ENCODE measurements at regions not wholly inside any gene's neighbourhood (a gene's known extent, or its start where the extent isn't known, plus 50 kb on each side); places are given as distances from the start of the nearest gene placed in this dataset.

- H3K36me3 ChIP-seq (ENCODE audit: control insufficient read depth, insufficient read depth, low read length) = no peaks in the 10 kb centered on the region
- no peaks in the 10 kb centered on the region for H3K27me3 ChIP-seq (ENCODE audit: control insufficient read depth, insufficient read depth, low read length)
- H3K4me1 ChIP-seq (ENCODE audit: control insufficient read depth, insufficient read depth, low read length) = peaks cover 15% of the 10 kb centered on the region
- no peak overlapping the region for H3K4me3 ChIP-seq (ENCODE audit: low read length)
- H3K9ac ChIP-seq (ENCODE audit: low read length) = no peak overlapping the region
- H3K9me3 ChIP-seq (ENCODE audit: control insufficient read depth, low read length) = no peaks in the 10 kb centered on the region
Observed at GRCh38 chr1:90509225-90510048, 207.7 kb downstream of the BARHL2 start.

GRCh38 chr1:90508376-90509167, 208.5 kb downstream of the BARHL2 start:
- Histone ChIP-seq H3K4me3 (ENCODE audit: low read length) (no peak overlapping the region), H3K9ac (ENCODE audit: low read length) (no peak overlapping the region), H3K36me3 (ENCODE audit: control insufficient read depth, insufficient read depth, low read length) (no peaks in the 10 kb centered on the region), H3K9me3 (ENCODE audit: control insufficient read depth, low read length) (no peaks in the 10 kb centered on the region), H3K4me1 (ENCODE audit: control insufficient read depth, insufficient read depth, low read length) (peaks cover 15% of the 10 kb centered on the region), H3K27me3 (ENCODE audit: control insufficient read depth, insufficient read depth, low read length) (no peaks in the 10 kb centered on the region)

GRCh38 chr1:90507173-90507572, 209.9 kb downstream of the BARHL2 start:
- no peak overlapping the region for H3K9ac ChIP-seq (ENCODE audit: low read length)
- H3K4me3 ChIP-seq (ENCODE audit: low read length) = no peak overlapping the region
- H3K9me3 ChIP-seq (ENCODE audit: control insufficient read depth, low read length) = no peaks in the 10 kb centered on the region
- H3K4me1 ChIP-seq (ENCODE audit: control insufficient read depth, insufficient read depth, low read length) = peaks cover 15% of the 10 kb centered on the region
- no peaks in the 10 kb centered on the region for H3K36me3 ChIP-seq (ENCODE audit: control insufficient read depth, insufficient read depth, low read length)
- no peaks in the 10 kb centered on the region for H3K27me3 ChIP-seq (ENCODE audit: control insufficient read depth, insufficient read depth, low read length)

GRCh38 chr1:90505806-90506205, 211.3 kb downstream of the BARHL2 start:
- Histone ChIP-seq H3K4me3 (ENCODE audit: low read length) (no peak overlapping the region), H3K27me3 (ENCODE audit: control insufficient read depth, insufficient read depth, low read length) (no peaks in the 10 kb centered on the region), H3K36me3 (ENCODE audit: control insufficient read depth, insufficient read depth, low read length) (no peaks in the 10 kb centered on the region), H3K9me3 (ENCODE audit: control insufficient read depth, low read length) (no peaks in the 10 kb centered on the region), H3K4me1 (ENCODE audit: control insufficient read depth, insufficient read depth, low read length) (peaks cover 15% of the 10 kb centered on the region), H3K9ac (ENCODE audit: low read length) (no peak overlapping the region)

- H3K27me3 ChIP-seq (ENCODE audit: control insufficient read depth, insufficient read depth, low read length) = no peaks in the 10 kb centered on the region
- H3K4me1 ChIP-seq (ENCODE audit: control insufficient read depth, insufficient read depth, low read length) = peaks cover 14% of the 10 kb centered on the region
- H3K9ac ChIP-seq (ENCODE audit: low read length) = no peak overlapping the region
- H3K9me3 ChIP-seq (ENCODE audit: control insufficient read depth, low read length) = no peaks in the 10 kb centered on the region
- H3K4me3 ChIP-seq (ENCODE audit: low read length) = no peak overlapping the region
- no peaks in the 10 kb centered on the region for H3K36me3 ChIP-seq (ENCODE audit: control insufficient read depth, insufficient read depth, low read length)
Observed at GRCh38 chr1:90504509-90504908, 212.6 kb downstream of the BARHL2 start.

GRCh38 chr1:90502696-90503095, 214.4 kb downstream of the BARHL2 start:
- H3K4me1 ChIP-seq (ENCODE audit: control insufficient read depth, insufficient read depth, low read length) = no peaks in the 10 kb centered on the region
- no peak overlapping the region for H3K4me3 ChIP-seq (ENCODE audit: low read length)
- no peaks in the 10 kb centered on the region for H3K9me3 ChIP-seq (ENCODE audit: control insufficient read depth, low read length)
- H3K27me3 ChIP-seq (ENCODE audit: control insufficient read depth, insufficient read depth, low read length) = no peaks in the 10 kb centered on the region
- no peak overlapping the region for H3K9ac ChIP-seq (ENCODE audit: low read length)
- H3K36me3 ChIP-seq (ENCODE audit: control insufficient read depth, insufficient read depth, low read length) = no peaks in the 10 kb centered on the region

- Histone ChIP-seq H3K36me3 (ENCODE audit: control insufficient read depth, insufficient read depth, low read length) (no peaks in the 10 kb centered on the region), H3K4me3 (ENCODE audit: low read length) (no peak overlapping the region), H3K27me3 (ENCODE audit: control insufficient read depth, insufficient read depth, low read length) (no peaks in the 10 kb centered on the region), H3K9ac (ENCODE audit: low read length) (no peak overlapping the region), H3K9me3 (ENCODE audit: control insufficient read depth, low read length) (no peaks in the 10 kb centered on the region), H3K4me1 (ENCODE audit: control insufficient read depth, insufficient read depth, low read length) (no peaks in the 10 kb centered on the region)
Observed at GRCh38 chr1:90502194-90502593, 214.9 kb downstream of the BARHL2 start.

GRCh38 chr1:90501281-90501680, 215.8 kb downstream of the BARHL2 start:
- Histone ChIP-seq H3K4me1 (ENCODE audit: control insufficient read depth, insufficient read depth, low read length) (no peaks in the 10 kb centered on the region), H3K9ac (ENCODE audit: low read length) (no peak overlapping the region), H3K9me3 (ENCODE audit: control insufficient read depth, low read length) (no peaks in the 10 kb centered on the region), H3K36me3 (ENCODE audit: control insufficient read depth, insufficient read depth, low read length) (no peaks in the 10 kb centered on the region), H3K27me3 (ENCODE audit: control insufficient read depth, insufficient read depth, low read length) (no peaks in the 10 kb centered on the region), H3K4me3 (ENCODE audit: low read length) (no peak overlapping the region)

- H3K9ac ChIP-seq (ENCODE audit: low read length) = no peak overlapping the region
- H3K36me3 ChIP-seq (ENCODE audit: control insufficient read depth, insufficient read depth, low read length) = no peaks in the 10 kb centered on the region
Observed at GRCh38 chr1:90494748-90495282, 222.3 kb downstream of the BARHL2 start.

GRCh38 chr1:90488451-90488850, 228.7 kb downstream of the BARHL2 start:
- H3K4me3 ChIP-seq (ENCODE audit: low read length) = no peak overlapping the region
- no peaks in the 10 kb centered on the region for H3K36me3 ChIP-seq (ENCODE audit: control insufficient read depth, insufficient read depth, low read length)
- no peaks in the 10 kb centered on the region for H3K9me3 ChIP-seq (ENCODE audit: control insufficient read depth, low read length)
- no peak overlapping the region for H3K9ac ChIP-seq (ENCODE audit: low read length)
- H3K27me3 ChIP-seq (ENCODE audit: control insufficient read depth, insufficient read depth, low read length) = no peaks in the 10 kb centered on the region
- H3K4me1 ChIP-seq (ENCODE audit: control insufficient read depth, insufficient read depth, low read length) = no peaks in the 10 kb centered on the region

More at GRCh38 chr1:90494748-90495282, 222.3 kb downstream of the BARHL2 start:
- Histone ChIP-seq H3K9me3 (ENCODE audit: control insufficient read depth, low read length) (no peaks in the 10 kb centered on the region), H3K4me3 (ENCODE audit: low read length) (no peak overlapping the region), H3K4me1 (ENCODE audit: control insufficient read depth, insufficient read depth, low read length) (no peaks in the 10 kb centered on the region), H3K27me3 (ENCODE audit: control insufficient read depth, insufficient read depth, low read length) (no peaks in the 10 kb centered on the region)

GRCh38 chr1:90486996-90487395, 230.1 kb downstream of the BARHL2 start:
- Histone ChIP-seq H3K4me3 (ENCODE audit: low read length) (no peak overlapping the region), H3K9ac (ENCODE audit: low read length) (no peak overlapping the region), H3K9me3 (ENCODE audit: control insufficient read depth, low read length) (no peaks in the 10 kb centered on the region), H3K4me1 (ENCODE audit: control insufficient read depth, insufficient read depth, low read length) (no peaks in the 10 kb centered on the region), H3K36me3 (ENCODE audit: control insufficient read depth, insufficient read depth, low read length) (no peaks in the 10 kb centered on the region), H3K27me3 (ENCODE audit: control insufficient read depth, insufficient read depth, low read length) (no peaks in the 10 kb centered on the region)

Measured in mucosa of stomach (tissue), 1 donor.